ENCODE measurements at regions not wholly inside any gene's neighbourhood (a gene's known extent, or its start where the extent isn't known, plus 50 kb on each side); places are given as distances from the start of the nearest gene placed in this dataset.

GRCh38 chr11:122436188-122436555 is 219.3 kb upstream of the UBASH3B start:
- TF ChIP-seq GATA2 (IDR thresholded peaks at IDR 0.05; ENCODE audit: low read depth, low read length): no peak
- TF ChIP-seq GATA3 (IDR thresholded peaks at IDR 0.05; ENCODE audit: low read depth, low read length): no peak

All from SH-SY5Y (cell line).